VCaP (cell line): ENCODE measurements at regions not wholly inside any gene's neighbourhood (a gene's known extent, or its start where the extent isn't known, plus 50 kb on each side); places are given as distances from the start of the nearest gene placed in this dataset.

Experiments
- H3K27ac ChIP-seq: fragments of 450-650 bp; 2 replicates; pipeline ENCODE4 v1.5.1; 2017
- CTCF ChIP-seq: fragments of 450-650 bp; conservative IDR thresholded peaks from 2 replicates; pipeline ENCODE4 v1.5.1; 2017; ENCODE audit warnings: mild to moderate bottlenecking, moderate library complexity

GRCh38 chr5:2685651-2686272, 65.7 kb downstream of the IRX2 start:
- H3K27ac ChIP-seq, result no peak overlapping the region
- TF ChIP-seq CTCF, result no peak

GRCh38 chr5:2684606-2685005, 66.9 kb downstream of the IRX2 start:
- no peak overlapping the region for H3K27ac ChIP-seq
- no peak for TF ChIP-seq CTCF

- no peak for TF ChIP-seq CTCF
- H3K27ac ChIP-seq, result no peak overlapping the region
Measured at GRCh38 chr5:2683720-2684119, 67.8 kb downstream of the IRX2 start.

GRCh38 chr5:2681476-2681875, 70.0 kb downstream of the IRX2 start:
- no peak overlapping the region for H3K27ac ChIP-seq
- TF ChIP-seq CTCF, result no peak

- TF ChIP-seq CTCF, result no peak
Measured at GRCh38 chr5:2680979-2681378, 70.5 kb downstream of the IRX2 start.

GRCh38 chr5:2677689-2678088, 73.8 kb downstream of the IRX2 start:
- no peak for TF ChIP-seq CTCF
- H3K27ac ChIP-seq, result no peak overlapping the region

More at GRCh38 chr5:2680979-2681378, 70.5 kb downstream of the IRX2 start:
- H3K27ac ChIP-seq, result no peak overlapping the region

GRCh38 chr5:2675548-2675947, 75.9 kb downstream of the IRX2 start:
- TF ChIP-seq CTCF, result no peak
- no peak overlapping the region for H3K27ac ChIP-seq
